ENCODE measurements at regions not wholly inside any gene's neighbourhood (a gene's known extent, or its start where the extent isn't known, plus 50 kb on each side); places are given as distances from the start of the nearest gene placed in this dataset.
A peak's percentile ranks its signal among the peaks of the same experiment; 100 is the strongest.
"Not testable (repeated sequence)": the region's sequence is repeated elsewhere in the genome, so short reads cannot be mapped to it uniquely, and the experiment has no call there.

- DNase-seq (ENCODE audit: low spot score) = no peak
Measured at GRCh38 chr5:26538226-26538625, 500.2 kb downstream of the CDH9 start.

GRCh38 chr5:26535215-26535614 is 503.2 kb downstream of the CDH9 start:
- DNase-seq (ENCODE audit: low spot score) = no peak

GRCh38 chr5:26530305-26530704 is 508.1 kb downstream of the CDH9 start:
- DNase-seq (ENCODE audit: low spot score) = no peak

- no peak for DNase-seq (ENCODE audit: low spot score)
Measured at GRCh38 chr5:26519245-26519644, 519.1 kb downstream of the CDH9 start.

GRCh38 chr5:26518065-26518464 is 520.3 kb downstream of the CDH9 start:
- DNase-seq (ENCODE audit: low spot score) = no peak

- no peak for DNase-seq (ENCODE audit: low spot score)
Measured at GRCh38 chr5:26498972-26499371, 539.4 kb downstream of the CDH9 start.

GRCh38 chr5:26495437-26495836 is 542.9 kb downstream of the CDH9 start:
- DNase-seq (ENCODE audit: low spot score) = no peak

- DNase-seq (ENCODE audit: low spot score) = no peak
Measured at GRCh38 chr5:26492906-26493459, 545.4 kb downstream of the CDH9 start.

- peak; percentile 31 for DNase-seq (ENCODE audit: low spot score)
Measured at GRCh38 chr5:26487553-26487952, 550.8 kb downstream of the CDH9 start.

GRCh38 chr5:26486631-26487030 is 551.8 kb downstream of the CDH9 start:
- DNase-seq (ENCODE audit: low spot score) = no peak

- not testable (repeated sequence) for DNase-seq (ENCODE audit: low spot score)
Measured at GRCh38 chr5:26485146-26485860, 553.1 kb downstream of the CDH9 start.

- DNase-seq (ENCODE audit: low spot score) = peak; percentile 73
Measured at GRCh38 chr5:26482810-26483375, 555.5 kb downstream of the CDH9 start.

- DNase-seq (ENCODE audit: low spot score) = no peak
Measured at GRCh38 chr5:26482076-26482809, 556.1 kb downstream of the CDH9 start.

GRCh38 chr5:26470439-26470838 is 567.9 kb downstream of the CDH9 start:
- DNase-seq (ENCODE audit: low spot score) = no peak

- DNase-seq (ENCODE audit: low spot score) = no peak
Measured at GRCh38 chr5:26439121-26439520, 599.3 kb downstream of the CDH9 start.

GRCh38 chr5:26434688-26435087 is 603.7 kb downstream of the CDH9 start:
- no peak for DNase-seq (ENCODE audit: low spot score)

- DNase-seq (ENCODE audit: low spot score) = no peak
Measured at GRCh38 chr5:26432386-26432785, 606.0 kb downstream of the CDH9 start.

GRCh38 chr5:26430323-26430722 is 608.1 kb downstream of the CDH9 start:
- DNase-seq (ENCODE audit: low spot score) = no peak

- DNase-seq (ENCODE audit: low spot score) = no peak
Measured at GRCh38 chr5:26427281-26427680, 611.1 kb downstream of the CDH9 start.

- no peak for DNase-seq (ENCODE audit: low spot score)
Measured at GRCh38 chr5:26419987-26420386, 618.4 kb downstream of the CDH9 start.

- DNase-seq (ENCODE audit: low spot score) = no peak
Measured at GRCh38 chr5:26416911-26417310, 621.5 kb downstream of the CDH9 start.

GRCh38 chr5:26415987-26416779 is 622.2 kb downstream of the CDH9 start:
- DNase-seq (ENCODE audit: low spot score) = no peak
